GM12878 (cell line): ENCODE measurements at regions not wholly inside any gene's neighbourhood (a gene's known extent, or its start where the extent isn't known, plus 50 kb on each side); places are given as distances from the start of the nearest gene placed in this dataset.

Experiments
- ATAC-seq: fragments of 200-7000 bp; cut with Tn5 transposase; 3 replicates; pipeline ENCODE4 v1.9.1; 2020; ENCODE audit warnings: mild to moderate bottlenecking, moderate library complexity
- BruUV-seq: library from RNA; stranded (reverse); fragments of 400-500 nt; replicated peaks from 2 replicates; lab custom pipeline; 2021; lab: Mats Ljungman, UMichigan
- CTCF ChIA-PET: fragments of 300-600 bp; sonication (Branson Sonifier 250); formaldehyde crosslinking; extraction: SDS; loops from one replicate; lab custom pipeline; 2021; ENCODE audit warnings: inconsistent platforms; lab: Yijun Ruan, JAX
- POLR2A ChIA-PET: fragments of 350-600 bp; formaldehyde crosslinking; extraction: SDS; loops from one replicate; lab custom pipeline; 2021; ENCODE audit warnings: inconsistent platforms; lab: Charles Lee
- RAD21 ChIA-PET: fragments of 300-600 bp; sonication (Branson Sonifier 250); formaldehyde crosslinking; loops from one replicate; lab custom pipeline; 2023; ENCODE audit warnings: antibody characterized with exemption; ENCODE audit not compliant: unreplicated experiment; lab: Charles Lee
- SMC1A ChIA-PET: fragments of 300-600 bp; sonication (Branson Sonifier 250); formaldehyde crosslinking; loops from one replicate; lab custom pipeline; 2023; ENCODE audit not compliant: unreplicated experiment, uncharacterized antibody; lab: Charles Lee
- DNase-seq: peaks from one replicate; pipeline ENCODE4 v3.0.0-alpha.2; 2011; ENCODE audit warnings: low read depth, low spot score
- FAIRE-seq: peaks from 3 replicates; lab custom pipeline; 2011; peaks lifted over from hg19 to GRCh38; lab: Jason Lieb, UNC
- H2AFZ ChIP-seq: 2 replicates; pipeline ENCODE4 v1.6.0; 2011; ENCODE audit warnings: low read depth, low read length, control low read depth; ENCODE audit not compliant: control insufficient read depth
- H3K27ac ChIP-seq: 2 replicates; pipeline ENCODE4 v1.5.1; 2011; ENCODE audit warnings: control low read depth; ENCODE audit not compliant: control insufficient read depth, insufficient read depth
- H3K27me3 ChIP-seq, 2 experiments: replicated peaks in 1 of 2; 2 replicates each; pipeline versions ENCODE4 v1.6.0 to v1.6.1; 2011; ENCODE audit warnings: low read length in 1 of 2; ENCODE audit not compliant: control insufficient read depth in 2 of 2, insufficient read depth in 2 of 2
- H3K36me3 ChIP-seq, 2 experiments: 2 replicates each; pipeline ENCODE4 v1.5.1; 2011; ENCODE audit warnings: low read length in 1 of 2; ENCODE audit not compliant: control insufficient read depth in 2 of 2, insufficient read depth in 2 of 2
- H3K4me1 ChIP-seq: 2 replicates; pipeline ENCODE4 v1.6.1; 2011; ENCODE audit warnings: mild to moderate bottlenecking, low read length, moderate library complexity, mixed read lengths; ENCODE audit not compliant: control insufficient read depth, insufficient read depth
- H3K4me2 ChIP-seq: 2 replicates; pipeline ENCODE4 v1.6.0; 2011; ENCODE audit warnings: control low read depth; ENCODE audit not compliant: control insufficient read depth, insufficient read depth
- H3K4me3 ChIP-seq: fragments of 200-600 bp; sonication (generic); 2 replicates; pipeline ENCODE4 v1.5.1; 2016
- H3K79me2 ChIP-seq: 2 replicates; pipeline ENCODE4 v1.6.0; 2011; ENCODE audit warnings: low read length; ENCODE audit not compliant: control insufficient read depth, insufficient read depth
- H3K9ac ChIP-seq: 2 replicates; pipeline ENCODE4 v1.8.0; 2011; ENCODE audit warnings: low read length, control low read depth, mixed read lengths; ENCODE audit not compliant: control insufficient read depth, insufficient read depth
- H3K9me3 ChIP-seq: replicated peaks from 3 replicates; pipeline ENCODE4 v1.5.1; 2011; ENCODE audit warnings: mild to moderate bottlenecking, low read length; ENCODE audit not compliant: control insufficient read depth, insufficient read depth
- H4K20me1 ChIP-seq: 2 replicates; pipeline ENCODE4 v1.6.0; 2011; ENCODE audit not compliant: control insufficient read depth, insufficient read depth
- BHLHE40 ChIP-seq, 2 experiments: fragments of 450-650 bp in 1 of 2; IDR thresholded peaks; 2 replicates each; pipeline ENCODE4 v1.6.1; 2011 to 2017; ENCODE audit warnings: low read depth in 2 of 2, borderline replicate concordance in 1 of 2, improper control_type of control experiment in 1 of 2, low read length in 1 of 2, mild to moderate bottlenecking in 1 of 2
- E2F8 ChIP-seq: fragments of 450-650 bp; IDR thresholded peaks from 2 replicates; pipeline ENCODE4 v1.6.1; 2018; ENCODE audit warnings: mild to moderate bottlenecking, low read depth, moderate library complexity; ENCODE audit not compliant: partially characterized antibody
- TCF12 ChIP-seq: IDR thresholded peaks from 2 replicates; pipeline ENCODE4 v1.6.1; 2011; ENCODE audit warnings: low read depth, mild to moderate bottlenecking, low read length
- WGBS: methylation state at CpG from one replicate; pipeline ENCODE4 v1.1.6; 2016; ENCODE audit warnings: low lambda C conversion rate; ENCODE audit not compliant: insufficient replicate concordance, insufficient coverage; ENCODE audit errors: missing lambda C conversion rate; 5-methylcytosine and 5-hydroxymethylcytosine counted together
- in situ Hi-C: fragments of 300-500 bp; cut with MboI; formaldehyde crosslinking; loops from 9 replicates; pipeline ENCODE4 v1.14.3; 2018; ENCODE audit warnings: mixed read lengths
- intact Hi-C: fragments of 100-400 bp; cut with micrococcal nuclease; formaldehyde crosslinking; loops from one replicate; pipeline ENCODE4 v1.14.2; 2022; ENCODE audit not compliant: unreplicated experiment

- no peak for TF ChIP-seq E2F8
- no peak for TF ChIP-seq TCF12
- TF ChIP-seq, all 136 proteins: peak for 0
Observed at GRCh38 chr11:112321501-112322172, 61.0 kb upstream of the PLET1 start (continued).

- ChIA-PET RAD21 (no interaction called here), POLR2A (no interaction called here), CTCF (interaction anchor here (0.6 kb wide), 1 partner anchor 93 kb away, joined by 3 read pairs; no protein-coding TSS in a partner anchor), SMC1A (no interaction called here)
- Histone ChIP-seq H3K4me3 (no peak overlapping the region), H2AFZ (no peak overlapping the region), H3K27me3 (no peaks in the 10 kb centered on the region), H3K36me3 (no peaks in the 10 kb centered on the region), H3K9me3 (no peaks in the 10 kb centered on the region), H3K27ac (no peak overlapping the region), H3K4me1 (no peaks in the 10 kb centered on the region), H3K4me2 (no peak overlapping the region), H4K20me1 (no peaks in the 10 kb centered on the region), H3K79me2 (no peaks in the 10 kb centered on the region), H3K9ac (no peak overlapping the region)
- no peak for DNase-seq
- no peak for ATAC-seq
- no peak for TF ChIP-seq BHLHE40 (IDR thresholded peaks at IDR 0.05; ENCODE audit: borderline replicate concordance in 1 of 2, low read depth in 2 of 2, low read length in 1 of 2)
- in situ Hi-C loops (no loop called here), intact Hi-C loops (no loop called here)
- BruUV-seq = no TSS peak
- no peak for FAIRE-seq
- whole genome bisulfite sequencing = 51% methylated on average over 8 of the region's 8 CpGs
Observed at GRCh38 chr11:112322173-112322790, 61.6 kb upstream of the PLET1 start.
